NOMO-1 treated with DMSO at 0.1 percent for 48 hours (cell line): ENCODE measurements at regions not wholly inside any gene's neighbourhood (a gene's known extent, or its start where the extent isn't known, plus 50 kb on each side); places are given as distances from the start of the nearest gene placed in this dataset.

Experiments
- DNase-seq: peaks from one replicate; lab custom pipeline; 2025; ENCODE audit not compliant: unreplicated experiment; lab: John Stamatoyannopoulos, UW

DNA sequence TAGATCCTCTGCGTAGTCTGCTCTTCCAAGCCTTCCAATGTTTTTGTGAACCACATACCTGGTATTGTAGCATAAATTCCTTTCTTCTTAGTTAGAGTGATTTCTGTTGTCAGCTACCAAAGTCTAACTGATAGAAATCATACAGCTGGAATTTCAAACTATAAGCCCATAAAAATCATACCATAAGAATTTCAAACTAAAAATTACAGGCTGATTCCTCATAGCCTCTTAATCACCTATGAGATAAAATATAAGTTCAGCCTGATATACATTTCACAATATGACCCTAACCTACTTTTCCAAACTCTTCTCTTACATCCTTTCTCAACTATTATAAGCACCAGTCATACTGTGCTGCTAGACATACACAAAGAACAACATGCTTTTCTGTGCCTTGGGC lies 64.8 kb downstream of the PTHLH start:
- DNase-seq: no peak

- DNase-seq: no peak
Observed at GRCh38 chr12:27906658-27907473, 65.7 kb downstream of the PTHLH start.

- DNase-seq: no peak
Observed at GRCh38 chr12:27906127-27906500, 66.4 kb downstream of the PTHLH start.

- no peak for DNase-seq
Observed at GRCh38 chr12:27905285-27906126, 67.0 kb downstream of the PTHLH start.

GRCh38 chr12:27902651-27903050 lies 69.9 kb downstream of the PTHLH start:
- DNase-seq: no peak

DNA sequence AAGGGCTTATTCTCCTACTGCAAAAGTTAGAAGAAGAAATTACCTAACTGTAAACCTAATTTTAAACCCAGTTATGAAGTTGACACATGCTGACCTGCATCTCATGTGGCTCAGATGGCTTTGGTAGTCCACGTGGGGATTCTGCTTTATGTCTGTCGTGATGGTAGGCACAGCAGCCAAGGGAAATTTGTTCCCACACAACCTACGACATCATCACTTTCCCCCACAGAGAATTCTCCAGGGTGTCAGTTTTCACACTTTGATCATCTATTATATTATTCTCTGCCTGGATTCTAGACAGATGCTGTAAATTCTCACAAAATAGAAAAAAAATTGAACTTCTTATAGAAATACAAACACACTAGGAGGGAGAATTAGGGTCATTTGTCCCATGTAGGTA lies 70.6 kb downstream of the PTHLH start:
- DNase-seq: no peak

DNA sequence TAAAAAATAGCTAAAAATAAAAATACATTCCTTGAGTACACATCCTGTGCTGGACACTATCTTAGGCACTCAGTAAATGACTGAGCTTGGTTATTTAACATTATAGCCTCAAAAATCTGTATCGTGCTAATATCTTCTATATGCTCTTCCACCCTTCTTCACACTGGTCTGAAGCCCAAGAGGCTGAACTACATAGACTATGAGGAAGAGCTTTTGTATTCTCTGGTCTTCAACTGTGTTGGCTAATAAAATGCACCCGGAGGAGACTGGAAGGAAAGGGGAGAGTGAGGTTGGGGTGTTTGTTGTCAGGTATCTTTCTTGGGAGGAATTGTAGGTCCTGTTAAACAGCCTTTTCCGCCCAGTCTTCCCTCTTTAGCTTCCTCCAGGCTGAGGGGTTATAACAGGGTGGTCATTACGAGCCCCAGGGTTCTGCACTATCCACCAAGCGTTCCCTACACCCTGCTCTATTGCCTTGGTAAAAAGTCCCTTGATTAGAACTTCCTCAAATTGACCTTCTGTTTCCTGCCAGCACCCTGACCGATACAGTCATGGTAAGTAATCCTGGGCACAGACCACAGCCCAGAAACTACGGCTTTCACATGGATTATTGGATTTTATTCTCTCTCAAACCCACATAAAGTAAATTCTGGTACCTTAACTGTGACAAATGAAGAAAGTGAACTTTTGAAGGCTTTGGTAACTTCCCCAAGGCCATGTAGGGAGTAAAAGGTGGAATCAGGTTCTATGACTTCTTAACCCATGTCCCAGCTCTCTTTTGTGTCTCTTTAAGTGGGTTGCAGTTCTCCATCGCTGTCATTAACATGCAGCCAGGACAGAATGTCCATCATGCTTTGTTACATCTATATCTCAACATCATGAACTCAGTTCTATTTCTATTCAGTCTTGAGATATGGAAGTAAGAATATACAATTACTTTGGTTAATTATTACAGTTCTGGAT lies 71.3 kb downstream of the PTHLH start:
- DNase-seq: peak; percentile 22

- no peak for DNase-seq
Observed at GRCh38 chr12:27899151-27899661, 73.3 kb downstream of the PTHLH start.

GRCh38 chr12:27898022-27898421 lies 74.5 kb downstream of the PTHLH start:
- DNase-seq: no peak

- no peak for DNase-seq
Observed at GRCh38 chr12:27896419-27896990, 76.0 kb downstream of the PTHLH start.

DNA sequence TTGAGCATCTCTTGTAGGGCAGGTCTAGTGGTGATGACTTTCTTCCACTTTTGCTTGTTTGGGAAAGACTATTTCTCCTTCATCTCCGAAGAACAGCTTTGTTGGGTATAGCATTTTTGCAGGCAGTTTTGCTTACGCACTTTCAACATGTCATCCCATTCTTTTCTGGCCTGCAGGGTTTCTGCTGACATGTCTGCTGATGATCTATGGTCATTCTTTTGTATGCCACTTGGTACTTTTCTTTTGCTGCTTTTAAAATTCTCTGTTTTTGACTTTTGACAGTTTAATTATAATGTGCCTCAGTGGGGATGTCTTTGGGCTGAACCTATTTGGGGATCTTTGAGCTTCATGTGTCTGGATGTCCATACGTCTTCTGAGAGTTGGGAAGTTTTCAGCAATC lies 78.2 kb downstream of the PTHLH start:
- DNase-seq: no peak

GRCh38 chr12:27879708-27880107 lies 92.8 kb downstream of the PTHLH start:
- no peak for DNase-seq

DNA sequence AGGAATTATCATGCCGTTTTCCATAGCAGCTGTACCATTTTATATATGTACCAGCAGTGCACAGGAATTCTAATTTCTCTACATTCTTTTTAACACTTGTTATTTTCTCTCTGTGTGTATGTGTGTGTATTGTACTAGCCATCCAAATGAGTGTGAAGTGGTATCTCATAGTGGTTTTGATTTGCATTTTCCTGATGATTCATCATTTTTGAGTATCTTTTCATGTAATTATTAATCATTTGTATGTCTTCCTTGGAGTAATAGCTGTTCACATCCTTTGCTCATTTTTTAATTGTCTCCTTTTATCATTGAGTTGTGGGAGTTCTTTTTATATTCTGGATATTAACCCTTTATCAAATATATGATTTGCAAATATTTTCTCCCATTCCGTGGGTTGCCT lies 95.6 kb upstream of the MANSC4 start:
- no peak for DNase-seq

GRCh38 chr12:27873010-27873409 lies 93.0 kb upstream of the MANSC4 start:
- DNase-seq: no peak

DNA sequence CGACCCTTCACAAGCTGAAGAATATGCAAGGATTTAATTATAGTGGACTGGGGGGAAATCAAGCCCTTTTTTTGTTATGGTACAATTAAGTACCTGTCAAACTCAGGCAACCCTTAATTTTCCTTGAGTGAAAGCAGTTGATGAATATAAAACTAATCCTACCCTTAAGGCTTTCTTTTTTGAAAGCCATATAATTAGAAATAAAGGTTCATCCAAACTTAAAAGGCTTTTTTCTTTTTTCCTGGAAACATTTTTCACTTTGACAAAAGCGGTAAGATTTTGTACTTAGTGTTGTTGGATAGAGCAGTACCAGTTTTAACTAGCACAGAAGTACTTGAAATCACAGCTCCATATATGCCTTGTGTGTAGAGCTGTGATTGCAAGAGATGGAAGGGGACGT lies 91.9 kb upstream of the MANSC4 start:
- no peak for DNase-seq

DNA sequence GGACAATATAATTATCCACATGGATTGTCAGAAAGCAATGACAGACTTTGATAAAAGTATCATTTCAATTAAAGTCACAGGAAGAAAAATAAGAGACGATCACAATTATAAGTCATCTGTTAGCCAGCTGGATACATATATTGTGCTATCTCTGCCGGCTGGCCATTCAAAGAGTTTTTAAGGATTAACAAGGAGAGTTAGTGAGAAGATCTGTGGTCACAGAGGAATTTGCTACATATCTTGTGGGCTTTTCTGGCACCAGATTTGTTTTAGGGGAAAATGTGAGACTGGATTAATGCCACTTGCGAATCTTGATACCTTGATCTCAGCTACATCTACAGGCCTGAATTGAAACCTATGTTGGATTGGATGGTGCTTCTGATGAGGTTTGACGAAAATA lies 90.9 kb upstream of the MANSC4 start:
- no peak for DNase-seq

GRCh38 chr12:27869567-27869966 lies 89.5 kb upstream of the MANSC4 start:
- no peak for DNase-seq

- no peak for DNase-seq
Observed at GRCh38 chr12:27868139-27868538, 88.1 kb upstream of the MANSC4 start.

GRCh38 chr12:27866373-27867101 lies 86.5 kb upstream of the MANSC4 start:
- DNase-seq: no peak

GRCh38 chr12:27865421-27865820 lies 85.4 kb upstream of the MANSC4 start:
- DNase-seq: peak; percentile 45
